HCT116 (cell line): ENCODE measurements at regions not wholly inside any gene's neighbourhood (a gene's known extent, or its start where the extent isn't known, plus 50 kb on each side); places are given as distances from the start of the nearest gene placed in this dataset.

Experiments used
- ATAC-seq: fragments of 200-7000 bp; cut with Tn5 transposase; 2 replicates; pipeline ENCODE4 v1.9.1; 2020; ENCODE audit warnings: mild to moderate bottlenecking, moderate library complexity
- BruUV-seq: library from RNA; stranded (reverse); fragments of 400-500 nt; replicated peaks from 2 replicates; lab custom pipeline; 2021; lab: Mats Ljungman, UMichigan
- CTCF ChIA-PET: fragments of 300-600 bp; sonication (Branson Sonifier 250); formaldehyde crosslinking; loops from one replicate; lab custom pipeline; 2021; ENCODE audit warnings: antibody characterized with exemption; lab: Charles Lee
- POLR2A ChIA-PET: fragments of 300-600, 350-600 bp; sonication (Branson Sonifier 250); formaldehyde crosslinking; loops from one replicate; lab custom pipeline; 2021; ENCODE audit warnings: antibody characterized with exemption; lab: Charles Lee
- RAD21 ChIA-PET, 2 experiments: fragments of 300-600 bp; sonication (Branson Sonifier 250); formaldehyde crosslinking; loops; one replicate each; lab custom pipeline; 2023; ENCODE audit warnings: low total read pairs in 2 of 2; ENCODE audit not compliant: uncharacterized antibody in 2 of 2, unreplicated experiment in 2 of 2, low non-redundant PET in 1 of 2; lab: Charles Lee
- DNase-seq: peaks from one replicate; pipeline ENCODE4 v3.0.0-alpha.2; 2010; ENCODE audit warnings: low read depth, low spot score
- H2AFZ ChIP-seq: fragments of 200-600 bp; shearing (Covaris generic), sonication (generic); 2 replicates; pipeline ENCODE4 v1.6.1; 2017; ENCODE audit warnings: low read depth, mixed run types, mixed read lengths, antibody characterized with exemption, low read length; ENCODE audit not compliant: poor library complexity, severe bottlenecking
- H3K27ac ChIP-seq: 2 replicates; pipeline ENCODE4 v1.5.1; 2012; ENCODE audit warnings: low read depth, low read length
- H3K27me3 ChIP-seq: fragments of 200-600 bp; sonication (generic); 2 replicates; pipeline ENCODE4 v1.6.1; 2016; ENCODE audit warnings: mixed run types, low read length, mixed read lengths; ENCODE audit not compliant: insufficient read depth
- H3K36me3 ChIP-seq, 2 experiments: fragments of 200-500 bp in 1 of 2; fragments of 200-600 bp in 1 of 2; sonication (Bioruptor generic) in 1 of 2; sonication (generic) in 1 of 2; 2 replicates each; pipeline versions ENCODE4 v1.5.1 to v1.6.1; 2014 to 2016; ENCODE audit warnings: low read length in 2 of 2, inconsistent platforms in 1 of 2, mixed read lengths in 1 of 2, mixed run types in 1 of 2; ENCODE audit not compliant: insufficient read depth in 2 of 2, control insufficient read depth in 1 of 2
- H3K4me1 ChIP-seq, 2 experiments: fragments of 200-600 bp in 1 of 2; sonication (generic) in 1 of 2; 2 replicates each; pipeline versions ENCODE4 v1.5.1 to v1.6.1; 2012 to 2017; ENCODE audit warnings: low read length in 2 of 2, inconsistent platforms in 1 of 2, mild to moderate bottlenecking in 1 of 2, mixed read lengths in 1 of 2, mixed run types in 1 of 2, moderate library complexity in 1 of 2; ENCODE audit not compliant: insufficient read depth in 2 of 2, control insufficient read depth in 1 of 2
- H3K4me2 ChIP-seq: fragments of 200-600 bp; sonication (generic); 2 replicates; pipeline ENCODE4 v1.6.1; 2017; ENCODE audit warnings: mixed run types, low read length, mixed read lengths
- H3K4me3 ChIP-seq, 2 experiments: fragments of 200-600 bp in 1 of 2; sonication (generic) in 1 of 2; replicated peaks in 1 of 2; 2 replicates each; pipeline ENCODE4 v1.5.1; 2011 to 2016; ENCODE audit warnings: low read length in 2 of 2, control low read depth in 1 of 2, low read depth in 1 of 2, mild to moderate bottlenecking in 1 of 2, mixed read lengths in 1 of 2, mixed run types in 1 of 2
- H3K79me2 ChIP-seq: fragments of 200-600 bp; sonication (generic); 2 replicates; pipeline ENCODE4 v1.6.1; 2017; ENCODE audit warnings: mild to moderate bottlenecking, mixed run types, low read length, moderate library complexity, mixed read lengths; ENCODE audit not compliant: insufficient read depth
- H3K9ac ChIP-seq: fragments of 200-600 bp; sonication (generic); 2 replicates; pipeline ENCODE4 v1.6.1; 2016; ENCODE audit warnings: low read length, mixed read lengths
- H3K9me2 ChIP-seq: fragments of 200-600 bp; sonication (generic), shearing (Covaris generic); 2 replicates; pipeline ENCODE4 v1.6.1; 2017; ENCODE audit warnings: mixed run types, mild to moderate bottlenecking, moderate library complexity; ENCODE audit not compliant: insufficient read depth
- H3K9me3 ChIP-seq, 2 experiments: fragments of 200-500 bp in 1 of 2; fragments of 200-600 bp in 1 of 2; sonication (Bioruptor generic) in 1 of 2; sonication (generic) in 1 of 2; 2 replicates each; pipeline ENCODE4 v1.6.1; 2014 to 2017; ENCODE audit warnings: low read length in 2 of 2, mixed read lengths in 2 of 2, inconsistent platforms in 1 of 2, low read depth in 1 of 2, mild to moderate bottlenecking in 1 of 2, mixed run types in 1 of 2, moderate library complexity in 1 of 2; ENCODE audit not compliant: control insufficient read depth in 1 of 2, insufficient read depth in 1 of 2
- H4K20me1 ChIP-seq: fragments of 200-600 bp; sonication (generic), shearing (Covaris generic); 2 replicates; pipeline ENCODE4 v1.6.1; 2017; ENCODE audit warnings: mixed run types, mild to moderate bottlenecking, moderate library complexity; ENCODE audit not compliant: insufficient read depth
- ATF3 ChIP-seq: IDR thresholded peaks from 2 replicates; pipeline ENCODE4 v1.6.1; 2012
- CBX3 ChIP-seq: IDR thresholded peaks from 2 replicates; pipeline ENCODE4 v1.6.1; 2012; ENCODE audit warnings: low read depth
- CEBPB ChIP-seq: IDR thresholded peaks from 2 replicates; pipeline ENCODE4 v1.6.1; 2012; ENCODE audit warnings: low read depth
- CTCF ChIP-seq, 3 experiments: fragments of 200-600 bp in 1 of 3; sonication (generic) in 1 of 3; IDR thresholded peaks in 2 of 3; conservative IDR thresholded peaks in 1 of 3; 2 replicates each; pipeline ENCODE4 v1.5.1; 2012 to 2017; ENCODE audit warnings: low read depth in 2 of 3, low read length in 2 of 3, antibody characterized with exemption in 1 of 3, borderline replicate concordance in 1 of 3, control low read depth in 1 of 3, mild to moderate bottlenecking in 1 of 3, mixed read lengths in 1 of 3, mixed run types in 1 of 3, moderate library complexity in 1 of 3; ENCODE audit not compliant: insufficient read depth in 1 of 3
- EGR1 ChIP-seq: IDR thresholded peaks from 2 replicates; pipeline ENCODE4 v1.6.1; 2012; ENCODE audit warnings: low read depth
- ELF1 ChIP-seq: IDR thresholded peaks from 2 replicates; pipeline ENCODE4 v1.6.1; 2012; ENCODE audit warnings: low read depth, borderline replicate concordance
- EZH2 ChIP-seq: fragments of 200-600 bp; sonication (generic); IDR thresholded peaks from 2 replicates; pipeline ENCODE4 v1.6.1; 2017; ENCODE audit warnings: antibody characterized with exemption, mixed run types
- EZH2phosphoT487 ChIP-seq: fragments of 200-600 bp; IDR thresholded peaks from 2 replicates; pipeline ENCODE4 v1.6.1; 2018; ENCODE audit warnings: antibody characterized with exemption, borderline replicate concordance
- FOSL1 ChIP-seq: IDR thresholded peaks from 2 replicates; pipeline ENCODE4 v1.6.1; 2012; ENCODE audit warnings: low read depth
- POLR2A ChIP-seq: IDR thresholded peaks from 2 replicates; pipeline ENCODE4 v1.7.0; 2011; ENCODE audit warnings: borderline replicate concordance; ENCODE audit not compliant: insufficient read depth, insufficient read length; ENCODE audit errors: extremely low read depth
- SIN3A ChIP-seq: IDR thresholded peaks from 2 replicates; pipeline ENCODE4 v1.6.1; 2012; ENCODE audit warnings: low read depth
- SP1 ChIP-seq: IDR thresholded peaks from 2 replicates; pipeline ENCODE4 v1.6.1; 2012; ENCODE audit warnings: low read depth
- SRF ChIP-seq: IDR thresholded peaks from 2 replicates; pipeline ENCODE4 v1.6.1; 2012; ENCODE audit warnings: low read depth
- TCF7L2 ChIP-seq: IDR thresholded peaks from 2 replicates; pipeline ENCODE4 v1.7.0; 2011; ENCODE audit warnings: borderline replicate concordance, inconsistent platforms; ENCODE audit not compliant: insufficient read depth, insufficient read length; ENCODE audit errors: extremely low read depth
- ZFX ChIP-seq: fragments of 450-650 bp; IDR thresholded peaks from 2 replicates; pipeline ENCODE4 v1.6.1; 2017
- intact Hi-C: fragments of 100-400 bp; cut with micrococcal nuclease; formaldehyde crosslinking; loops from 2 replicates; pipeline ENCODE4 v1.10.0; 2022
- TF ChIP-seq, protein P1 (sequence below): IDR thresholded peaks from 2 replicates; pipeline ENCODE4 v1.6.1; 2012; ENCODE audit warnings: low read depth
- TF ChIP-seq, protein P2 (sequence below): IDR thresholded peaks from 2 replicates; pipeline ENCODE4 v1.6.1; 2012

- Histone ChIP-seq H3K27ac (no peak overlapping the region), H3K9me3 (peaks cover 0 to 3% of the 10 kb centered on the region in 2 experiments; a peak in 1 of 4 replicates), H3K9ac (no peak overlapping the region), H3K27me3 (no peaks in the 10 kb centered on the region), H3K79me2 (no peaks in the 10 kb centered on the region), H3K36me3 (no peaks in the 10 kb centered on the region), H2AFZ (no peak overlapping the region), H3K9me2 (no peaks in the 10 kb centered on the region), H4K20me1 (no peaks in the 10 kb centered on the region), H3K4me3 (no peak overlapping the region), H3K4me1 (no peaks in the 10 kb centered on the region), H3K4me2 (no peak overlapping the region)
- ChIA-PET RAD21 (no interaction called here), POLR2A (no interaction called here), CTCF (no interaction called here)
- no peak for ATAC-seq
- no peak for DNase-seq
- intact Hi-C loops = no loop called here
- TF ChIP-seq EGR1 (no peak), EZH2 (no peak), FOSL1 (no peak), SP1 (no peak), CEBPB (no peak), EZH2phosphoT487 (no peak), POLR2A (no peak), ELF1 (no peak), ZFX (no peak), TCF7L2 (no peak), CTCF (IDR thresholded peaks at IDR 0.05 in 2 of 3, conservative IDR thresholded peaks at IDR 0.05 in 1 of 3; ENCODE audit: borderline replicate concordance in 1 of 3, insufficient read depth in 1 of 3, low read depth in 2 of 3, low read length in 2 of 3) (no peak), CBX3 (no peak), SRF (no peak), SIN3A (no peak), ATF3 (no peak)
- TF ChIP-seq, protein P1, sequence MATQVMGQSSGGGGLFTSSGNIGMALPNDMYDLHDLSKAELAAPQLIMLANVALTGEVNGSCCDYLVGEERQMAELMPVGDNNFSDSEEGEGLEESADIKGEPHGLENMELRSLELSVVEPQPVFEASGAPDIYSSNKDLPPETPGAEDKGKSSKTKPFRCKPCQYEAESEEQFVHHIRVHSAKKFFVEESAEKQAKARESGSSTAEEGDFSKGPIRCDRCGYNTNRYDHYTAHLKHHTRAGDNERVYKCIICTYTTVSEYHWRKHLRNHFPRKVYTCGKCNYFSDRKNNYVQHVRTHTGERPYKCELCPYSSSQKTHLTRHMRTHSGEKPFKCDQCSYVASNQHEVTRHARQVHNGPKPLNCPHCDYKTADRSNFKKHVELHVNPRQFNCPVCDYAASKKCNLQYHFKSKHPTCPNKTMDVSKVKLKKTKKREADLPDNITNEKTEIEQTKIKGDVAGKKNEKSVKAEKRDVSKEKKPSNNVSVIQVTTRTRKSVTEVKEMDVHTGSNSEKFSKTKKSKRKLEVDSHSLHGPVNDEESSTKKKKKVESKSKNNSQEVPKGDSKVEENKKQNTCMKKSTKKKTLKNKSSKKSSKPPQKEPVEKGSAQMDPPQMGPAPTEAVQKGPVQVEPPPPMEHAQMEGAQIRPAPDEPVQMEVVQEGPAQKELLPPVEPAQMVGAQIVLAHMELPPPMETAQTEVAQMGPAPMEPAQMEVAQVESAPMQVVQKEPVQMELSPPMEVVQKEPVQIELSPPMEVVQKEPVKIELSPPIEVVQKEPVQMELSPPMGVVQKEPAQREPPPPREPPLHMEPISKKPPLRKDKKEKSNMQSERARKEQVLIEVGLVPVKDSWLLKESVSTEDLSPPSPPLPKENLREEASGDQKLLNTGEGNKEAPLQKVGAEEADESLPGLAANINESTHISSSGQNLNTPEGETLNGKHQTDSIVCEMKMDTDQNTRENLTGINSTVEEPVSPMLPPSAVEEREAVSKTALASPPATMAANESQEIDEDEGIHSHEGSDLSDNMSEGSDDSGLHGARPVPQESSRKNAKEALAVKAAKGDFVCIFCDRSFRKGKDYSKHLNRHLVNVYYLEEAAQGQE = no peak
- TF ChIP-seq, protein P2, sequence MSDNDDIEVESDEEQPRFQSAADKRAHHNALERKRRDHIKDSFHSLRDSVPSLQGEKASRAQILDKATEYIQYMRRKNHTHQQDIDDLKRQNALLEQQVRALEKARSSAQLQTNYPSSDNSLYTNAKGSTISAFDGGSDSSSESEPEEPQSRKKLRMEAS = no peak
- BruUV-seq = no TSS peak
These were observed 520.1 kb downstream of the SUCLA2 start for GRCh38 chr13:47480951-47481350.
